ENCODE measurements at regions not wholly inside any gene's neighbourhood (a gene's known extent, or its start where the extent isn't known, plus 50 kb on each side); places are given as distances from the start of the nearest gene placed in this dataset.

GRCh38 chr13:53788286-53788685 is 759.7 kb downstream of the OLFM4 start:
- no peak for DNase-seq (ENCODE audit: insufficient read length, low spot score)
- no peak for FAIRE-seq

- FAIRE-seq = no peak
Measured at GRCh38 chr13:53800011-53800410, 771.4 kb downstream of the OLFM4 start.

GRCh38 chr13:53807251-53807834 is 778.7 kb downstream of the OLFM4 start:
- DNase-seq (ENCODE audit: insufficient read length, low spot score) = no peak
- no peak for FAIRE-seq

More at GRCh38 chr13:53800011-53800410, 771.4 kb downstream of the OLFM4 start:
- DNase-seq (ENCODE audit: insufficient read length, low spot score) = no peak

- DNase-seq (ENCODE audit: insufficient read length, low spot score) (no peak), FAIRE-seq (no peak)
Measured at GRCh38 chr13:53821632-53822031, 793.0 kb downstream of the OLFM4 start.

GRCh38 chr13:53822136-53822535 is 793.5 kb downstream of the OLFM4 start:
- DNase-seq (ENCODE audit: insufficient read length, low spot score) (no peak), FAIRE-seq (no peak)

- no peak for DNase-seq (ENCODE audit: insufficient read length, low spot score)
- FAIRE-seq = no peak
Measured at GRCh38 chr13:53839461-53839860, 810.8 kb downstream of the OLFM4 start.

GRCh38 chr13:53844473-53845146 is 816.0 kb downstream of the OLFM4 start:
- no peak for DNase-seq (ENCODE audit: insufficient read length, low spot score)
- FAIRE-seq = no peak

GRCh38 chr13:53847502-53847901 is 818.9 kb downstream of the OLFM4 start:
- FAIRE-seq (no peak), DNase-seq (ENCODE audit: insufficient read length, low spot score) (no peak)

- no peak for DNase-seq (ENCODE audit: insufficient read length, low spot score)
- no peak for FAIRE-seq
Measured at GRCh38 chr13:53848366-53848961, 819.9 kb downstream of the OLFM4 start.

GRCh38 chr13:53854321-53854720 is 825.7 kb downstream of the OLFM4 start:
- FAIRE-seq (no peak), DNase-seq (ENCODE audit: insufficient read length, low spot score) (no peak)

- FAIRE-seq (no peak), DNase-seq (ENCODE audit: insufficient read length, low spot score) (no peak)
Measured at GRCh38 chr13:53856573-53857195, 828.1 kb downstream of the OLFM4 start.

- FAIRE-seq = no peak
Measured at GRCh38 chr13:53863520-53863919, 834.9 kb downstream of the OLFM4 start.

GRCh38 chr13:53873558-53873957 is 844.9 kb downstream of the OLFM4 start:
- DNase-seq (ENCODE audit: insufficient read length, low spot score) (no peak), FAIRE-seq (no peak)

More at GRCh38 chr13:53863520-53863919, 834.9 kb downstream of the OLFM4 start:
- DNase-seq (ENCODE audit: insufficient read length, low spot score) = no peak

GRCh38 chr13:53878861-53879260 is 850.2 kb downstream of the OLFM4 start:
- no peak for DNase-seq (ENCODE audit: insufficient read length, low spot score)
- FAIRE-seq = no peak

GRCh38 chr13:53885997-53886396 is 857.4 kb downstream of the OLFM4 start:
- DNase-seq (ENCODE audit: insufficient read length, low spot score) (no peak), FAIRE-seq (no peak)

- DNase-seq (ENCODE audit: insufficient read length, low spot score) (no peak), FAIRE-seq (no peak)
Measured at GRCh38 chr13:53890696-53891095, 862.1 kb downstream of the OLFM4 start.

GRCh38 chr13:53901593-53901992 is 873.0 kb downstream of the OLFM4 start:
- no peak for FAIRE-seq

GRCh38 chr13:53907891-53908290 is 879.3 kb downstream of the OLFM4 start:
- FAIRE-seq (no peak), DNase-seq (ENCODE audit: insufficient read length, low spot score) (no peak)

More at GRCh38 chr13:53901593-53901992, 873.0 kb downstream of the OLFM4 start:
- DNase-seq (ENCODE audit: insufficient read length, low spot score) = no peak

GRCh38 chr13:53920916-53921315 is 892.3 kb downstream of the OLFM4 start:
- FAIRE-seq = no peak
- no peak for DNase-seq (ENCODE audit: insufficient read length, low spot score)

GRCh38 chr13:53921473-53921872 is 892.9 kb downstream of the OLFM4 start:
- DNase-seq (ENCODE audit: insufficient read length, low spot score) (no peak), FAIRE-seq (no peak)

- DNase-seq (ENCODE audit: insufficient read length, low spot score) (no peak), FAIRE-seq (no peak)
Measured at GRCh38 chr13:53941588-53942190, 913.1 kb downstream of the OLFM4 start.

Data from HTR-8/SVneo (cell line).